Fibroblast of the conjunctiva (primary cell): ENCODE measurements at regions not wholly inside any gene's neighbourhood (a gene's known extent, or its start where the extent isn't known, plus 50 kb on each side); places are given as distances from the start of the nearest gene placed in this dataset.
A peak's percentile ranks its signal among the peaks of the same experiment; 100 is the strongest.
"Not testable (repeated sequence)": the region's sequence is repeated elsewhere in the genome, so short reads cannot be mapped to it uniquely, and the experiment has no call there.

Source experiments
- DNase-seq: peaks from one replicate; pipeline ENCODE4 v3.0.0-alpha.2; 2010; ENCODE audit warnings: low read depth

GRCh38 chr3:82509106-82509842 lies 747.8 kb upstream of the GBE1 start:
- no peak for DNase-seq

GRCh38 chr3:82506204-82506603 lies 744.8 kb upstream of the GBE1 start:
- DNase-seq: no peak

GRCh38 chr3:82505079-82505756 lies 743.8 kb upstream of the GBE1 start:
- DNase-seq: no peak

- DNase-seq: no peak
Observed at GRCh38 chr3:82498186-82498585, 736.7 kb upstream of the GBE1 start.

GRCh38 chr3:82496890-82497560 lies 735.6 kb upstream of the GBE1 start:
- no peak for DNase-seq

DNA sequence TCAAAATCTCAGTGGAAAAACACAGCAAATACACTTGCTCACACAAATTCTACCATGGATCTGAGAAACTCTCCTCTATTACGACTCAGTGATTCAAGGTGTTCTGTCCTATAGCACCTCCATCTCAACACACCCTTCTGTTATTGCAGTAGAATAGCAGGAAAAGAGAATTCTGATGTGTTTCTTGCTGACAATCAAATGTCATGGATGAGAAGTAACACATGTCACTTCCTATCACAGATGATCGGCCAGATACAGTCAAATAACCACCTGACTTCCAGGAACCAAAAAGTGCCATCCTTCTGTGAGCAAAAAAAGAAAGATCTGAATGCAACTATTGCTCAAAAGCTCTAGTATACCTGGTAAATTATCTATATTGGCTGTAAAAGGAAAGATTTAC lies 734.2 kb upstream of the GBE1 start:
- no peak for DNase-seq

DNA sequence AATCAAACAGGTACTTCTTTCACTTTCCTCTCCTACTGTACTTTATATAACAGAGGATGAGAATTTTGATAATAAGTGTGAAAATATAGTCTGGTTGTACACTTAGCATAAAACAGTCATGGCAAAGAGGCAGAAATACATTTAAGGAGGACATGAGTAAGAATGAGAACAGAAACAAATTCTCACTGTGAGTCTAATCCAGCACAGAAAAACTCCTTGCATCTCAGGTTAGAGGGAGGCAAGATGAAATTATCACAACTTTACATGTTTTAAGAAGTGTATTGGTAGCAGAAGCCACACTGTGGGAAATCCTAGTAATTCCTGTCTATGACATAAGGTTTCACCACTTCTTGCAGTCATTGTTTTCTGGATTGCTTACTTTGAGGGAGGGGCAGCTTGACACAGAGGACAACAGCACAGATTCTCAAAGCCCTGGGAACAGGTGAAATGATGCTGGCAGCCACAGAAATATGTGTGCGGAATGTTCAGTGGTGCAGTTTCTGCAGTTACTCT lies 733.6 kb upstream of the GBE1 start:
- no peak for DNase-seq

GRCh38 chr3:82493858-82494257 lies 732.4 kb upstream of the GBE1 start:
- DNase-seq: no peak

- no peak for DNase-seq
Observed at GRCh38 chr3:82475306-82475705, 713.9 kb upstream of the GBE1 start.

GRCh38 chr3:82474711-82475110 lies 713.3 kb upstream of the GBE1 start:
- peak; percentile 5 for DNase-seq

DNA sequence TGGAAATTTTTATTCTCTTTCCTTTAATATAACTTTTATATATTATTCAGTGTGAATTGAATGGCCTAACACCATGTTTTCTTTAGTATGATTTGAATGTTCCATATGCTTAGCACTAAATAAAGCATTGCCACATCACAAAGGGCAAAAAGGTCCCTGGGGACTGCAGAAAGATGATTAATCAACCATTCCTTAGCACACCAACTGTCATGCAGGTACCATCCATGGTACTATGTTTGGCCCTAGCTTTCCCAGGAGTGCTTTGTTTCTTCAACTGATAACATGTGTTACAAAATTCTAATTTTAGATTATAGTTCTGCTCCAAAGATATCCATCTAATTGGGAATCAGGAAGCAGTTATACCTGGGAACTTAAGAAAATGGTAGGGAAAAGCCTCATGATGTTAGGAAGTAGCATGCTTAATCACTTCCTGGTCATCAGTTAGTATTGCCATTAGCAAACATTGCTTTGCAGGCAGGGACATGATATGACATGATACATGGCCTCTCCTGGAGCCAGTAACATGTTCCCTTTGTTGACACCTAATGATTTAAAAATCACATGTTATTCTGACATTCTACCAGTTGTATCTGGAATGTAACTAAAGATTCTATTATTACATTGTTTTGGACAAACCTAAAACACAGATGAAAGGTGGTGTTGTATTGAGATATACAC lies 712.6 kb upstream of the GBE1 start:
- no peak for DNase-seq

DNA sequence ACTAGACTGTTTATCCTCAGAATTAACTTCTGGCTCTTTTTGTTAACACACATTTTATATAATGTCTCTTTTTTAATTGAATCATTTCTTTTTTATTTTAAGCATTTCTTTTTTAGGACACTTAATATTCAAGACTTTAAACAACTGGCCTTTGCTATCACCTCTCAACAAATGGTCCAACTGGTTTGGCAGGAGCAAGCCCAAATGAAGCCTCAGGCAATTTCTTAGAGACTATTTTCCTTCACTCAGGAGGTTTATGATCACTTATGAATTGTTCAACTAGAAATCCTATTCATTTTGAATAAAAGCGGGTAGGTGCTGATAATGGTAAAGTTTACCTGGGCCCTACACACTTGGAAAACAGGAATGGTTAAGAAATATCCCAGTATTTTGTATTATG lies 705.6 kb upstream of the GBE1 start:
- DNase-seq: no peak

DNA sequence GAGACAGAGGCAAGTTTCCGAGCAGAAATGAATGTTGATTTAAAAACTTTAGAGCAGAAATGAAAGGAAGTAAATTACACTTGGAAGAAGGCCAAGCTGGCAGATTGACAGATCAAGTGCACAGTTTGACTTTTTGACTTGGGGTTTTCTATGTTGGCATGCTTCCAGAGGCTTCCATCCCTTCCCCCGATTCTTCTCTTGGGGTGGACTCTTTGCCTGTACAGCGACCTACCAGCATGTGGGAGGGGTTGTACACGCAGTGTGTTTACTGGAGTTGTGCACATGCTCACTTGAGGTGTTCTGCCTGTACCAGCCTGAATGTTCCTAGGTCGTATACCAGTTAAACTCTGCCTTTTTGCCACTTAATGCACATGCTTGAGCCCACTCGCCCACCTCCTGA lies 701.5 kb upstream of the GBE1 start:
- no peak for DNase-seq

DNA sequence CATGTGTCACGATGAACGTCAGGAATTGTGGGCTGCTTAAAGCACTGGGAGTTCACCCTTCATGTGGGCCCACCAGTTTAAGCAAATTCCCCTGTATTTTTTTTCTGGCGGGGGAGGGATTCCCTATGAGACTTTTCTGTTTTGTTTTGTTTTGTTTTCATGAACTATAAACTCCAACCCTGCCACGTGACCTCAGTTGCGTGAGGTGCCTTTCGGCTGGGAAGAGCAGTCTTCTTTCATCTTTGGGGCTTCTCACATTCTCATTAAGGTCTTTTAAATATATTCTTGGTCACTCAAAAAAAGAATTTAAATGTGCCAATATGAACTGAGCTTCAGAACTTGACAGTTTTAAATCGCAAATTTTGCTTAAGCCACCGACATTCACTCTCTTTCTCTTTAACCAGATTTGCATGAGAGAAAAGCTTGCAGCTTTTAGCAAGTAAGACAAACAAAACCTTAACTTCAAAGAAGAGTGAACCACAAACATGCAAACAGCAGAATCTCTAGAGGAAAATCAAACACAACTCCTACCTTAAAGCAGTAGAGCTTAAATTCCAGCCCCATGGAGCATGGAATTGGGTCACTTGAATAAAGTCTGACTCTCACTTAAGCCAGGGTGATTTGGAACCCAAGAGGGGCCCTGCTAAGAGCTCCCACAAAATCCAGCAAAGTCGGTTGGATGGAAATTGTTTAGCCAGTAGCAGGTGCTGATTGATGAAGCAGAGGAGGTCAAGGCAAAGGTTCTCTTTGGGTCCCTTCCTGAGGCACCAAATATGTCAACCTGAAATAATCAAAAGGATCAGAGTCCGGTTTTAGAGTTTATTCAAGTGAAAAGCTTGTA lies 699.8 kb upstream of the GBE1 start:
- DNase-seq: no peak

- DNase-seq: no peak
Observed at GRCh38 chr3:82448320-82448719, 686.9 kb upstream of the GBE1 start.

- not testable (repeated sequence) for DNase-seq
Observed at GRCh38 chr3:82428821-82429220, 667.4 kb upstream of the GBE1 start.

DNA sequence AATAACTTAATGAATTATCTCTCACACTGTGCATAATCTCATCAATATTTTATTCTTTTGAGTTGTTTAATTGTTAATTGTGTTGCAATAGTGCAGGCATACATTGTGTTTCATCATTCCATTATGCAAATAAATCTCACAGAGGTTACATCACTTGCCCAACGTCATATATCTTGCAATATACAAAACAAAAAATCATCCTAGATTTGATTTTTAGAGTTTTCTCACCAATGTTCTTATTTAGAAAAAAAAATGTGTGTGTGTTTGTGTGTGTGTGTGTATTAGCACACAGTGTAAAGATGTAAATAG lies 662.5 kb upstream of the GBE1 start:
- DNase-seq: no peak

DNA sequence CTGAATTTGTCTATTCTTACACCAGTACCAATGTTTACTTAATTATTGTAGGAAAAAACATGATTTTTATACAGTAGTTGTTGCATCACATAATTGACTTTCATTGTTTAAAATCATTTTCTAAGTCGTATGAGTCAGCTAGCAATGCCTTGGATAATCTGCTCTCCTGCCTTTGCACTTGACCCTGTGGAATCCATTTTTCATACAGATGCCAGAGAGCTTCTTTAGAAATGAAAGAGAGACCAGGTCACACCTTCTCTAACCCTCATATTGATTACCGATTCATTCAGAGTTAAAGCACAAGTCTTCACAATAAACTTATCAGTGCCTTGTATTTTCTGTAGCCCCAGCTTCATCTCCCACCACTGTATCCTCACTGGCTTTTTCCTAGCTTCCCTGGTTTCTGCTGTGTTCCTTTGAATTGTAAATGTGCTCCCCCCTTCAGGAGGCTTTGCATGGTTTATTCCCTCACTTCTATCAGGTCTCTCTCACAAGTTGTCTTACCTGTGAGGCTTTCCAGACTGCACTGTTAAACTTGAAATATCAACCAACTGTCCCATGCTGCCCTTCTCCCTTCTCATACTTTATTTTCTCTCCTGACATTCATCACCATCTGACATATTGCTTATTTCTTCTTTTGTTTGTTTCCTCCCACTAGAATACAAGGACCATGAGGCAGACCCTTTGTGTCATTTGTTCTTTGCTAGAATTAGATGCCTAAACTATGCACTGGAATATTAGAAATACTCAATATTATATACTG lies 662.0 kb upstream of the GBE1 start:
- no peak for DNase-seq

DNA sequence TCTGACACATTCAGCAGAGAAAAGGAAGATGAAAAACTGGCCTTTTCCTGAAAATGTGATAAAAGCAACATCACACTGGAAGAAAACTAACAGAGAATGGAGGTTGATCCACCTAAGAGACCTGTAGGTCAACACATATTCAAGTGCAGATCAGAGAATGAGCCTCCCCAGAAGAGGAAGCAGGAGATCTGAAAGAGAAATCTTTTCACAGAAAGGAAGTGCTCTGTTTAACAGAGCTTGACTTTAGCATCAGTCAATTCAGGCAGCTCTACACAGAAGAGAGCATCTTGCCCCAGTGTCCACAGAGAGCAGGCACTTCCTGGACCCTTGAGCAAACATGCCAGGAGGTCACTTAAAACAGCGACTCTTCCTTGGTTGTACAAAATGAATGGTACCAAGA lies 655.4 kb upstream of the GBE1 start:
- DNase-seq: no peak

- DNase-seq: no peak
Observed at GRCh38 chr3:82416349-82416748, 654.9 kb upstream of the GBE1 start.

DNA sequence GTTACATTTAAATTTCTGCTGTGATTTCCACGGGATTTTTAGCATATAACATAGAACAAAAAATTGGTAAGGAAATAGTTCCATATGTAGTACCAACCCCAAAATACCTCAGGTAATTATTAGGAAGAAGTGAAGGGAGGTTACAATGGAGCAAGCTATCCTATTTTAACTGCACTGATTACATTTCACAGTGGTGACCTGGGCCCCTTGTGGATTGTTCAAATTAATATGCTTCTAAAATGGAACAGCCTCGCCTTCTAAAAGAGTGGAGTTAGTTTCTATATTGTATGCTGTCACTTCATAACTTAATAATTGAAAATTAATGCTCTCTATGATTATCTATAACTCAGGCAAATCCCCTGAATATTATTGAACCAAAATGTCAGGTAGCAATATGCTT lies 651.7 kb upstream of the GBE1 start:
- no peak for DNase-seq
